GM23338 (cell line): ENCODE measurements at regions not wholly inside any gene's neighbourhood (a gene's known extent, or its start where the extent isn't known, plus 50 kb on each side); places are given as distances from the start of the nearest gene placed in this dataset.

Source experiments
- ATAC-seq: fragments of 200-7000 bp; cut with Tn5 transposase; 3 replicates; pipeline ENCODE4 v1.9.1; 2020
- DNase-seq: peaks from one replicate; pipeline ENCODE4 v3.0.0-alpha.2; 2015; ENCODE audit warnings: low spot score
- H2AFZ ChIP-seq: fragments of 200-600 bp; sonication (generic); 2 replicates; pipeline ENCODE4 v1.8.0; 2016; ENCODE audit warnings: antibody characterized with exemption, mild to moderate bottlenecking, moderate library complexity
- H3F3A ChIP-seq: fragments of 200-600 bp; sonication (generic); replicated peaks from 2 replicates; pipeline ENCODE4 v1.8.0; 2017; ENCODE audit warnings: antibody characterized with exemption, mixed run types, low read depth
- H3K27ac ChIP-seq: fragments of 200-600 bp; sonication (generic); 2 replicates; pipeline ENCODE4 v1.6.1; 2016; ENCODE audit warnings: low read depth
- H3K27me3 ChIP-seq: fragments of 200-600 bp; sonication (generic); 2 replicates; pipeline ENCODE4 v1.8.0; 2016; ENCODE audit warnings: mild to moderate bottlenecking, mixed run types, moderate library complexity; ENCODE audit not compliant: insufficient read depth
- H3K36me3 ChIP-seq: fragments of 200-600 bp; sonication (generic); 2 replicates; pipeline ENCODE4 v1.8.0; 2016; ENCODE audit warnings: mild to moderate bottlenecking; ENCODE audit not compliant: insufficient read depth
- H3K4me1 ChIP-seq: fragments of 200-600 bp; sonication (generic); 2 replicates; pipeline ENCODE4 v1.8.0; 2016; ENCODE audit warnings: mild to moderate bottlenecking, moderate library complexity; ENCODE audit not compliant: insufficient read depth
- H3K4me2 ChIP-seq: fragments of 200-600 bp; sonication (generic); 2 replicates; pipeline ENCODE4 v1.7.1; 2017; ENCODE audit warnings: mixed run types
- H3K4me3 ChIP-seq: fragments of 200-600 bp; sonication (generic); 2 replicates; pipeline ENCODE4 v1.6.1; 2016; ENCODE audit warnings: mixed run types
- H3K79me2 ChIP-seq: fragments of 200-600 bp; sonication (generic); replicated peaks from 2 replicates; pipeline ENCODE4 v1.8.0; 2017; ENCODE audit warnings: mild to moderate bottlenecking; ENCODE audit not compliant: insufficient read depth
- H3K9me2 ChIP-seq: fragments of 200-600 bp; sonication (generic); 2 replicates; pipeline ENCODE4 v1.8.0; 2017; ENCODE audit not compliant: insufficient read depth
- H4K20me1 ChIP-seq: fragments of 200-600 bp; sonication (generic); replicated peaks from 2 replicates; pipeline ENCODE4 v1.8.0; 2017; ENCODE audit warnings: mild to moderate bottlenecking; ENCODE audit not compliant: insufficient read depth
- H3K27ac Mint-ChIP-seq: 2 replicates; pipeline ENCODE4 v1.8.0; 2020; ENCODE audit warnings: inconsistent platforms, mild to moderate bottlenecking, moderate library complexity, mixed read lengths
- H3K27me3 Mint-ChIP-seq: 3 replicates; pipeline ENCODE4 v1.8.0; 2022; ENCODE audit warnings: low read depth, mild to moderate bottlenecking, moderate library complexity, mixed read lengths, inconsistent platforms; ENCODE audit not compliant: insufficient read depth, poor library complexity
- H3K36me3 Mint-ChIP-seq: 3 replicates; pipeline ENCODE4 v1.8.0; 2021; ENCODE audit warnings: low read depth, mild to moderate bottlenecking, inconsistent platforms, moderate library complexity, mixed read lengths
- H3K4me1 Mint-ChIP-seq: 3 replicates; pipeline ENCODE4 v1.8.0; 2020; ENCODE audit warnings: mild to moderate bottlenecking, inconsistent platforms, mixed read lengths
- H3K4me3 Mint-ChIP-seq: 3 replicates; pipeline ENCODE4 v1.8.0; 2021; ENCODE audit warnings: moderate library complexity, mild to moderate bottlenecking, inconsistent platforms, mixed read lengths
- H3K9me3 Mint-ChIP-seq: 3 replicates; pipeline ENCODE4 v1.8.0; 2020; ENCODE audit warnings: moderate library complexity, mild to moderate bottlenecking, inconsistent platforms, mixed read lengths
- CREB1 ChIP-seq: fragments of 250-450 bp; sonication (Bioruptor Pico); IDR thresholded peaks from 2 replicates; pipeline ENCODE4 v1.5.0; 2020; ENCODE audit warnings: low read depth, mild to moderate bottlenecking, moderate library complexity
- CTCF ChIP-seq, 2 experiments: fragments of 200-600 bp in 1 of 2; sonication (generic) in 1 of 2; conservative IDR thresholded peaks; 2 replicates each; pipeline versions ENCODE4 v1.5.1 to v1.6.1; 2016 to 2017; ENCODE audit warnings: antibody characterized with exemption in 2 of 2, low read depth in 2 of 2, mild to moderate bottlenecking in 2 of 2, moderate library complexity in 1 of 2
- ETS1 ChIP-seq: IDR thresholded peaks from 2 replicates; pipeline ENCODE4 v1.6.1; 2016; ENCODE audit warnings: antibody characterized with exemption
- EZH2 ChIP-seq: fragments of 200-600 bp; sonication (generic); IDR thresholded peaks from one replicate; pipeline ENCODE4 v1.8.0; 2017; ENCODE audit warnings: antibody characterized with exemption, mild to moderate bottlenecking, low read depth; ENCODE audit not compliant: unreplicated experiment
- EZH2phosphoT487 ChIP-seq: fragments of 200-600 bp; sonication (generic); IDR thresholded peaks from one replicate; pipeline ENCODE4 v1.8.1; 2018; ENCODE audit warnings: antibody characterized with exemption; ENCODE audit not compliant: unreplicated experiment
- JUNB ChIP-seq: IDR thresholded peaks from one replicate; pipeline ENCODE4 v1.6.1; 2016; ENCODE audit warnings: antibody characterized with exemption; ENCODE audit not compliant: unreplicated experiment
- NANOG ChIP-seq: IDR thresholded peaks from 2 replicates; pipeline ENCODE4 v1.6.1; 2016; ENCODE audit warnings: antibody characterized with exemption, borderline replicate concordance
- POLR2AphosphoS5 ChIP-seq: IDR thresholded peaks from 2 replicates; pipeline ENCODE4 v1.6.1; 2016; ENCODE audit warnings: antibody characterized with exemption, low read depth
- REST ChIP-seq: IDR thresholded peaks from one replicate; pipeline ENCODE4 v1.6.1; 2018; ENCODE audit warnings: antibody characterized with exemption; ENCODE audit not compliant: unreplicated experiment
- STAT1 ChIP-seq: IDR thresholded peaks from one replicate; pipeline ENCODE4 v1.6.1; 2016; ENCODE audit warnings: antibody characterized with exemption; ENCODE audit not compliant: unreplicated experiment
- ZNF114 ChIP-seq: fragments of 250-450 bp; sonication (Bioruptor Pico); IDR thresholded peaks from 2 replicates; pipeline ENCODE4 v1.5.0; 2020; ENCODE audit warnings: mild to moderate bottlenecking, moderate library complexity
- ZNF331 ChIP-seq: fragments of 250-450 bp; sonication (Bioruptor Pico); IDR thresholded peaks from 2 replicates; pipeline ENCODE4 v1.5.0; 2020; ENCODE audit warnings: low read depth, mild to moderate bottlenecking, moderate library complexity
- ZNF462 ChIP-seq: fragments of 250-450 bp; sonication (Bioruptor Pico); IDR thresholded peaks from 2 replicates; pipeline ENCODE4 v1.5.0; 2020; ENCODE audit warnings: mild to moderate bottlenecking, moderate library complexity

- Histone ChIP-seq H3K36me3 (no peaks in the 10 kb centered on the region), H3K27ac (no peak overlapping the region), H3K27me3 (no peaks in the 10 kb centered on the region), H4K20me1 (no peaks in the 10 kb centered on the region), H3K9me2 (no peaks in the 10 kb centered on the region), H3K4me3 (no peak overlapping the region), H3K4me1 (peaks cover 8% of the 10 kb centered on the region), H2AFZ (no peak overlapping the region), H3K4me2 (no peak overlapping the region), H3K79me2 (no peaks in the 10 kb centered on the region), H3F3A (no peaks in the 10 kb centered on the region)
- TF ChIP-seq NANOG (no peak), STAT1 (no peak), CREB1 (CRISPR knock-in tag) (no peak), POLR2AphosphoS5 (no peak), EZH2phosphoT487 (no peak), EZH2 (no peak), ZNF462 (CRISPR knock-in tag) (no peak), ETS1 (no peak), JUNB (no peak), ZNF331 (CRISPR knock-in tag) (no peak), REST (no peak), CTCF (conservative IDR thresholded peaks at IDR 0.05; ENCODE audit: low read depth in 2 of 2) (no peak), ZNF114 (CRISPR knock-in tag) (no peak)
- Mint-ChIP-seq H3K9me3 (no peaks in the 10 kb centered on the region), H3K4me1 (peaks cover 6% of the 10 kb centered on the region; the same call in 1 of the 3 replicates), H3K4me3 (no peak overlapping the region), H3K27ac (no peak overlapping the region), H3K36me3 (no peaks in the 10 kb centered on the region), H3K27me3 (no peaks in the 10 kb centered on the region)
- ATAC-seq, result no peak
- DNase-seq, result no peak
Measured at GRCh38 chr5:96331681-96332361, 101.2 kb downstream of the PCSK1 start.
